ENCODE measurements at regions not wholly inside any gene's neighbourhood (a gene's known extent, or its start where the extent isn't known, plus 50 kb on each side); places are given as distances from the start of the nearest gene placed in this dataset.

DNA sequence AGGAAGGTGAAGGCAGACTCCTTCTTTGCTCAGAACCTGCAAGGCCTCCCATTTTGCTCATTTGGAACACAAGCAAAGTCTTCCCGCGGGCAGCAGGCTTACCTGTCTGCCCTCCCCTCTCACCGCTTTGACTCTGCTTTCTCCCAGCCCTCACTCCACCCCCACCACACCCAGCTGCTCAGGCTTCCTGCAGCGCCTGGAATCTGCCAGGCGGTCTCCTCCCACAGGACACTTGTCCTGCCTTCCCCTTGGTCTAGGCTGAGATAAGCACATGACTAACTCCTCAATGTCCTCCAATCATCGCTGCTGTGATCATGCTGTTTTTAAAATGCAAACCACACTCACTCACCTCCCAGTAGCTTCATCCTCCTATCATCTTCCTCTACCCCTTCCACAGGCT is 430.0 kb downstream of the ZNF516 start:
- no peak overlapping the region for H3K4me3 ChIP-seq
- peak in 1 of 2 donors; percentile 2 for DNase-seq
- TF ChIP-seq POLR2A (IDR thresholded peaks at IDR 0.05) (no peak), EP300 (IDR thresholded peaks at IDR 0.05) (no peak), POLR2AphosphoS5 (IDR thresholded peaks at IDR 0.05) (no peak)
- TF ChIP-seq, protein P1, sequence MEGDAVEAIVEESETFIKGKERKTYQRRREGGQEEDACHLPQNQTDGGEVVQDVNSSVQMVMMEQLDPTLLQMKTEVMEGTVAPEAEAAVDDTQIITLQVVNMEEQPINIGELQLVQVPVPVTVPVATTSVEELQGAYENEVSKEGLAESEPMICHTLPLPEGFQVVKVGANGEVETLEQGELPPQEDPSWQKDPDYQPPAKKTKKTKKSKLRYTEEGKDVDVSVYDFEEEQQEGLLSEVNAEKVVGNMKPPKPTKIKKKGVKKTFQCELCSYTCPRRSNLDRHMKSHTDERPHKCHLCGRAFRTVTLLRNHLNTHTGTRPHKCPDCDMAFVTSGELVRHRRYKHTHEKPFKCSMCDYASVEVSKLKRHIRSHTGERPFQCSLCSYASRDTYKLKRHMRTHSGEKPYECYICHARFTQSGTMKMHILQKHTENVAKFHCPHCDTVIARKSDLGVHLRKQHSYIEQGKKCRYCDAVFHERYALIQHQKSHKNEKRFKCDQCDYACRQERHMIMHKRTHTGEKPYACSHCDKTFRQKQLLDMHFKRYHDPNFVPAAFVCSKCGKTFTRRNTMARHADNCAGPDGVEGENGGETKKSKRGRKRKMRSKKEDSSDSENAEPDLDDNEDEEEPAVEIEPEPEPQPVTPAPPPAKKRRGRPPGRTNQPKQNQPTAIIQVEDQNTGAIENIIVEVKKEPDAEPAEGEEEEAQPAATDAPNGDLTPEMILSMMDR (IDR thresholded peaks at IDR 0.05) = no peak
- no peaks in the 10 kb centered on the region for H3K27me3 ChIP-seq
- H3K4me1 ChIP-seq = no peaks in the 10 kb centered on the region
- no peaks in the 10 kb centered on the region for H3K36me3 ChIP-seq
- no peak overlapping the region for H3K27ac ChIP-seq
- H3K9me3 ChIP-seq = no peaks in the 10 kb centered on the region
- WGBS, 2 donors = 27 to 41% methylated on average over 6 of the region's 6 CpGs
- ATAC-seq (ENCODE audit: low FRiP score in 2 of 2) = no peak

DNA sequence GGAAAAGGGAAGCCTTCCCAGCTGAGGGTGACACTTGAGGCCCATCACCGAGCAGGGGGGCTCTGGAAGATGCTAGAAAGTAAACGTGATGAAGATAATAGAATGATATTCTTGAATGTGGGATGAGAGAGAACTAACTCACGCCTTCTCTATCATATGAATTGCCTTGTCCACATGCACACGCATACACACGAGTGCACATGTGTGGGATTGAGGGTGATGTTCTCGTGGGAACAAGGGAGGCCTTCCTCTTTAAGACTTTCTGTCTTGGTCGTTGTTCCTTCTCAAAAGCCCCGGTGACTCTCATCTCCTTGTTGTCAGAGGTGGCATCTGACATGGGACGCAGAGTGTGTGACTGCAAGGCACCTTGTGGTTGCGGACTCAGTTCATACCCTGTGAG is 436.9 kb downstream of the ZNF516 start:
- WGBS, 2 donors = 69 to 73% methylated on average over 9 to 10 of the region's 10 CpGs

DNA sequence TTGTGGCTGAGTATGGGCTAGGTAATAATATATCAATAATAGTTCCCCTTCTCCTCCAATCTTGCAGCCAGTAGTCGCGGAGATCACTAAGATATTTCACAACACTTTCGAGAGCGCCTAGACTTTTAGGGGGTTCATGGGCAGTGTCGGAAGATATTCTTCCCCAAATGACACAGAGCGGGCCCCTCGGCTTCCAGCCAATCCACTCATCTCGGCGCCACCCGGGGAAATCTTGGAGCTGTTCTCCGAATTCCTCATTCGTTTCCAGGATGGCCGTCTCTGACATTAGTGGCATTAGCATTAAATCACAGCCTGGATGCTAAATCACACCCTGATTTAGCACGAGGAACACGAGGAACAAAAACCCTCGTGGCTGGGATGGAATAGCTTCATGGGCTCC is 437.7 kb downstream of the ZNF516 start:
- H3K36me3 ChIP-seq = no peaks in the 10 kb centered on the region
- WGBS, 2 donors = 77 to 87% methylated on average over 14 to 15 of the region's 16 CpGs
- H3K4me3 ChIP-seq = no peak overlapping the region
- no peak for TF ChIP-seq EP300 (IDR thresholded peaks at IDR 0.05)
- no peak for TF ChIP-seq POLR2A (IDR thresholded peaks at IDR 0.05)
- no peak for TF ChIP-seq POLR2AphosphoS5 (IDR thresholded peaks at IDR 0.05)
- TF ChIP-seq, protein P1 (IDR thresholded peaks at IDR 0.05) = no peak
- H3K4me1 ChIP-seq = no peaks in the 10 kb centered on the region
- peak in 1 of 2 donors; percentile 10 for DNase-seq
- no peak overlapping the region for H3K27ac ChIP-seq
- ATAC-seq (ENCODE audit: low FRiP score in 2 of 2) = no peak
- H3K27me3 ChIP-seq = no peaks in the 10 kb centered on the region
- H3K9me3 ChIP-seq = no peaks in the 10 kb centered on the region

More for the DNA sequence above, 436.9 kb downstream of the ZNF516 start:
- H3K9me3 ChIP-seq = no peaks in the 10 kb centered on the region
- DNase-seq (no peak), ATAC-seq (ENCODE audit: low FRiP score in 2 of 2) (no peak)
- TF ChIP-seq, protein P1 (IDR thresholded peaks at IDR 0.05) = no peak
- no peak for TF ChIP-seq EP300 (IDR thresholded peaks at IDR 0.05)
- TF ChIP-seq POLR2A (IDR thresholded peaks at IDR 0.05) = no peak
- TF ChIP-seq POLR2AphosphoS5 (IDR thresholded peaks at IDR 0.05) = no peak
- H3K4me1 ChIP-seq = no peaks in the 10 kb centered on the region
- no peak overlapping the region for H3K4me3 ChIP-seq
- H3K27ac ChIP-seq = no peak overlapping the region
- H3K36me3 ChIP-seq = no peaks in the 10 kb centered on the region
- no peaks in the 10 kb centered on the region for H3K27me3 ChIP-seq

DNA sequence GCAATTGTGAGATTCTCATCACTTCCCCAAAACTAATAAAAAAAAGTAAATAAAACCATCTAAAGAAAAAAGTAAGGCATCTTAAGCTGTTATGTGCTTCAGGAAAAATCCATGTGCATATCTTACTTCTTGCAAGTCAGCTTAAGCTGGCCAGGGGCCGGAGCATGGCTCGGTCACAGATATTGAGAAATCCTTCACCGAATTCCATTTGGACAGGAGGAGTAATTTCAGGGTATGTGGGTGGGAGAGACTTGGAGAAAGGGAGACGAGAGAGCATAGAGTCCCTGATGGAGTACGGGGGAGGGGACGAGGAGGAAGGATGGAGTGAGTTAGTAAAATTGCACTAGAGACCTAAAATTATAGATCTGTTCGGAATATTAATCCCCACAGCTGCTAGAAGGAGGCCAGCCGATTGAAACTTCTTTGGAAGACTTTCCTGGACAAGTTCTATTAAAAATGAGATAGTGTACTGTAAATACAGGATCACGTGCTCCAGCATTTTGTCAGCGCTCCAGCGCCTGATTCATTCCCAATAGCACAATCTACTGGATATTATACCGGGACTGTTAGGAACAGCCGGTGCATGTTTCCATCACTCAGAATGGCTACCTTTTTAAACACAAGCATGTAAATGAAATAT is 438.5 kb downstream of the ZNF516 start:
- peak in 1 of 2 donors; percentile 88 for ATAC-seq (ENCODE audit: low FRiP score in 2 of 2)
- Histone ChIP-seq H3K9me3 (no peaks in the 10 kb centered on the region), H3K27me3 (no peaks in the 10 kb centered on the region), H3K36me3 (no peaks in the 10 kb centered on the region), H3K4me1 (no peaks in the 10 kb centered on the region), H3K27ac (no peak overlapping the region), H3K4me3 (no peak overlapping the region)
- peak in 1 of 2 donors; percentile 24 for DNase-seq
- TF ChIP-seq POLR2AphosphoS5 (IDR thresholded peaks at IDR 0.05) (no peak), EP300 (IDR thresholded peaks at IDR 0.05) (no peak), POLR2A (IDR thresholded peaks at IDR 0.05) (no peak)
- TF ChIP-seq, protein P1 (IDR thresholded peaks at IDR 0.05) = no peak
- WGBS, 2 donors = 70 to 71% methylated on average over 13 of the region's 13 CpGs

DNA sequence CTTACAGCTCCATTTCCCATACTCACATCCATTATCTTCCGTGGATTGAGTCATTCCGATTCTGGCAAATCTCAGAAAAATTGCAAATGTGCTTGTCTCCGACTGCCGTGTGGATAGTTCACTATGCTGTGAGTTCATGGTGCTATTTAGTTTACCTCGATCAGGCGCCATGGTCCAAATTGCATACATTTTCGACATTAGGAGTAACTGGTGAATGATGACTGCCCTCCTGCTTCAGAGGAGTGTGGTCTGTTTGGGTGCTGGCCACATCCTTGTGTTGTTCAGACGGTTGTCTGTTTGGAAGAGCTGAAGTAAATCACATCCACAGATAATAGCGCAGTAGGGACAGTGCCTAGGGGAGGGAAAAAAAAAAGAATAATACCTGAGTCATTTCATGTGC is 439.5 kb downstream of the ZNF516 start:
- Histone ChIP-seq H3K4me1 (no peaks in the 10 kb centered on the region), H3K27me3 (no peaks in the 10 kb centered on the region), H3K36me3 (no peaks in the 10 kb centered on the region), H3K27ac (no peak overlapping the region), H3K4me3 (no peak overlapping the region), H3K9me3 (no peaks in the 10 kb centered on the region)
- ATAC-seq (ENCODE audit: low FRiP score in 2 of 2) (peak in 1 of 2 donors; percentile 27), DNase-seq (no peak)
- 80 to 82% methylated on average over 9 of the region's 9 CpGs for WGBS, 2 donors
- TF ChIP-seq EP300 (IDR thresholded peaks at IDR 0.05) (no peak), POLR2A (IDR thresholded peaks at IDR 0.05) (no peak), POLR2AphosphoS5 (IDR thresholded peaks at IDR 0.05) (no peak)
- TF ChIP-seq, protein P1 (IDR thresholded peaks at IDR 0.05) = no peak
